RKO (cell line): ENCODE measurements at regions not wholly inside any gene's neighbourhood (a gene's known extent, or its start where the extent isn't known, plus 50 kb on each side); places are given as distances from the start of the nearest gene placed in this dataset.

Experiments
- DNase-seq: peaks from one replicate; pipeline ENCODE4 v3.0.0-alpha.2; 2016; ENCODE audit warnings: low spot score

- no peak for DNase-seq
Observed at GRCh38 chr20:63070771-63071540, 64.2 kb upstream of the BHLHE23 start.

- DNase-seq: no peak
Observed at GRCh38 chr20:63070301-63070625, 63.5 kb upstream of the BHLHE23 start.

GRCh38 chr20:63068711-63069367 lies 62.1 kb upstream of the BHLHE23 start:
- no peak for DNase-seq

GRCh38 chr20:63067721-63068560 lies 61.2 kb upstream of the BHLHE23 start:
- DNase-seq: no peak

GRCh38 chr20:63067266-63067635 lies 60.5 kb upstream of the BHLHE23 start:
- DNase-seq: no peak

GRCh38 chr20:63066506-63067265 lies 59.9 kb upstream of the BHLHE23 start:
- DNase-seq: no peak

GRCh38 chr20:63065911-63066310 lies 59.1 kb upstream of the BHLHE23 start:
- DNase-seq: no peak

- DNase-seq: no peak
Observed at GRCh38 chr20:63064745-63065711, 58.3 kb upstream of the BHLHE23 start.

- DNase-seq: no peak
Observed at GRCh38 chr20:63064310-63064709, 57.5 kb upstream of the BHLHE23 start.

- DNase-seq: no peak
Observed at GRCh38 chr20:63062188-63063140, 55.7 kb upstream of the BHLHE23 start.

- no peak for DNase-seq
Observed at GRCh38 chr20:63061771-63062100, 55.0 kb upstream of the BHLHE23 start.

GRCh38 chr20:63061051-63061770 lies 54.4 kb upstream of the BHLHE23 start:
- no peak for DNase-seq

- DNase-seq: peak; percentile 38
Observed at GRCh38 chr20:63060057-63060991, 53.6 kb upstream of the BHLHE23 start.

- DNase-seq: no peak
Observed at GRCh38 chr20:63059684-63060056, 52.9 kb upstream of the BHLHE23 start.

GRCh38 chr20:63058696-63059335 lies 52.1 kb upstream of the BHLHE23 start:
- no peak for DNase-seq

- no peak for DNase-seq
Observed at GRCh38 chr20:63057171-63058117, 50.7 kb upstream of the BHLHE23 start.
